ENCODE measurements at regions not wholly inside any gene's neighbourhood (a gene's known extent, or its start where the extent isn't known, plus 50 kb on each side); places are given as distances from the start of the nearest gene placed in this dataset.

DNA sequence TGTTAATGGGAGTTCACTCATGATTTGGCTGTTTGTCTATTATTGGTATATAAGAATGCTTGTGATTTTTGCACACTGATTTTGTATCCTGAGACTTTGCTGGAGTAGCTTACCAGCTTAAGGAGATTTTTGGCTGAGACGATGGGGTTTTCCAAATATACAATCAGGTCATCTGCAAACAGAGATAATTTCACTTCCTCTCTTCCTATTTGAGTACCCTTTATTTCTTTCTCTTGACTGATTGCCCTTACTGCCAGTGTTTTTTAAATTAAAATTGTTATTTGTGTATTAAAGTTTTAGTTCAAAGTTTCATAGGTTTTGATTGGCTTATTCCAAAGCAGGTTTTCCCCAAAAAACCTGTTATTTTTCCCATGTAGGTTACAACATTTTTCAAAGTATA is 390.5 kb upstream of the RBMS3 start:
- TF ChIP-seq, protein P1, sequence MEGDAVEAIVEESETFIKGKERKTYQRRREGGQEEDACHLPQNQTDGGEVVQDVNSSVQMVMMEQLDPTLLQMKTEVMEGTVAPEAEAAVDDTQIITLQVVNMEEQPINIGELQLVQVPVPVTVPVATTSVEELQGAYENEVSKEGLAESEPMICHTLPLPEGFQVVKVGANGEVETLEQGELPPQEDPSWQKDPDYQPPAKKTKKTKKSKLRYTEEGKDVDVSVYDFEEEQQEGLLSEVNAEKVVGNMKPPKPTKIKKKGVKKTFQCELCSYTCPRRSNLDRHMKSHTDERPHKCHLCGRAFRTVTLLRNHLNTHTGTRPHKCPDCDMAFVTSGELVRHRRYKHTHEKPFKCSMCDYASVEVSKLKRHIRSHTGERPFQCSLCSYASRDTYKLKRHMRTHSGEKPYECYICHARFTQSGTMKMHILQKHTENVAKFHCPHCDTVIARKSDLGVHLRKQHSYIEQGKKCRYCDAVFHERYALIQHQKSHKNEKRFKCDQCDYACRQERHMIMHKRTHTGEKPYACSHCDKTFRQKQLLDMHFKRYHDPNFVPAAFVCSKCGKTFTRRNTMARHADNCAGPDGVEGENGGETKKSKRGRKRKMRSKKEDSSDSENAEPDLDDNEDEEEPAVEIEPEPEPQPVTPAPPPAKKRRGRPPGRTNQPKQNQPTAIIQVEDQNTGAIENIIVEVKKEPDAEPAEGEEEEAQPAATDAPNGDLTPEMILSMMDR (conservative IDR thresholded peaks at IDR 0.05; ENCODE audit: low read depth in 2 of 2), result no peak
- no peak for TF ChIP-seq POLR2AphosphoS5 (IDR thresholded peaks at IDR 0.05; ENCODE audit: low read depth)
- TF ChIP-seq, protein P2, sequence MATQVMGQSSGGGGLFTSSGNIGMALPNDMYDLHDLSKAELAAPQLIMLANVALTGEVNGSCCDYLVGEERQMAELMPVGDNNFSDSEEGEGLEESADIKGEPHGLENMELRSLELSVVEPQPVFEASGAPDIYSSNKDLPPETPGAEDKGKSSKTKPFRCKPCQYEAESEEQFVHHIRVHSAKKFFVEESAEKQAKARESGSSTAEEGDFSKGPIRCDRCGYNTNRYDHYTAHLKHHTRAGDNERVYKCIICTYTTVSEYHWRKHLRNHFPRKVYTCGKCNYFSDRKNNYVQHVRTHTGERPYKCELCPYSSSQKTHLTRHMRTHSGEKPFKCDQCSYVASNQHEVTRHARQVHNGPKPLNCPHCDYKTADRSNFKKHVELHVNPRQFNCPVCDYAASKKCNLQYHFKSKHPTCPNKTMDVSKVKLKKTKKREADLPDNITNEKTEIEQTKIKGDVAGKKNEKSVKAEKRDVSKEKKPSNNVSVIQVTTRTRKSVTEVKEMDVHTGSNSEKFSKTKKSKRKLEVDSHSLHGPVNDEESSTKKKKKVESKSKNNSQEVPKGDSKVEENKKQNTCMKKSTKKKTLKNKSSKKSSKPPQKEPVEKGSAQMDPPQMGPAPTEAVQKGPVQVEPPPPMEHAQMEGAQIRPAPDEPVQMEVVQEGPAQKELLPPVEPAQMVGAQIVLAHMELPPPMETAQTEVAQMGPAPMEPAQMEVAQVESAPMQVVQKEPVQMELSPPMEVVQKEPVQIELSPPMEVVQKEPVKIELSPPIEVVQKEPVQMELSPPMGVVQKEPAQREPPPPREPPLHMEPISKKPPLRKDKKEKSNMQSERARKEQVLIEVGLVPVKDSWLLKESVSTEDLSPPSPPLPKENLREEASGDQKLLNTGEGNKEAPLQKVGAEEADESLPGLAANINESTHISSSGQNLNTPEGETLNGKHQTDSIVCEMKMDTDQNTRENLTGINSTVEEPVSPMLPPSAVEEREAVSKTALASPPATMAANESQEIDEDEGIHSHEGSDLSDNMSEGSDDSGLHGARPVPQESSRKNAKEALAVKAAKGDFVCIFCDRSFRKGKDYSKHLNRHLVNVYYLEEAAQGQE (IDR thresholded peaks at IDR 0.05; ENCODE audit: unreplicated experiment), result no peak
